ENCODE measurements at regions not wholly inside any gene's neighbourhood (a gene's known extent, or its start where the extent isn't known, plus 50 kb on each side); places are given as distances from the start of the nearest gene placed in this dataset.
"Not testable (repeated sequence)": the region's sequence is repeated elsewhere in the genome, so short reads cannot be mapped to it uniquely, and the experiment has no call there.

DNA sequence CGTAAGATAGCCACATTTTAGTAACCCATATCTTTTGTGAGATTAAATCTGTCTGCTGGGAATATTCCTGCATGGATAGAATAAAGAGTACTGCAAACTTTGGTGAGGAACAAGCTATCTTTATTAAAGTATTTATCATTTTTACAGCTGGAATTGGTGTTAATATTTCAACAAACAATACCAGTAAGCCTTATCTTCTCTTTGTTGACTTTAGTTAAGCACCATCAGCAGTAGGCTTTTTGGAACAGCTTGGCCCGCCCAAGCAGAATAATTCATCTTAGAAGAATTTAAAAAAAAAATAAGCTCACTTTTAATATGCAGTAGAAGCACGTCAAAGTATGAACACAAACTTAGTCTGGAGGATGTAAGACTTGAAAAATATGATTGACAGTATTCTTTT, 917.8 kb upstream of the ADGRB3 start:
- H3K36me3 ChIP-seq (ENCODE audit: control insufficient read depth, low read depth, low read length): no peaks in the 10 kb centered on the region
- H3K4me3 ChIP-seq (ENCODE audit: low read length): no peak overlapping the region
- no peak overlapping the region for H3K27ac ChIP-seq (ENCODE audit: low read length)
- H3K27me3 ChIP-seq (ENCODE audit: control insufficient read depth, insufficient read depth, low read length): no peaks in the 10 kb centered on the region
- H3K4me1 ChIP-seq (ENCODE audit: control insufficient read depth, low read depth, low read length): no peaks in the 10 kb centered on the region
- no peak overlapping the region for H3K9ac ChIP-seq (ENCODE audit: low read length)
- no peaks in the 10 kb centered on the region for H3K9me3 ChIP-seq (ENCODE audit: control insufficient read depth, low read depth, low read length)

DNA sequence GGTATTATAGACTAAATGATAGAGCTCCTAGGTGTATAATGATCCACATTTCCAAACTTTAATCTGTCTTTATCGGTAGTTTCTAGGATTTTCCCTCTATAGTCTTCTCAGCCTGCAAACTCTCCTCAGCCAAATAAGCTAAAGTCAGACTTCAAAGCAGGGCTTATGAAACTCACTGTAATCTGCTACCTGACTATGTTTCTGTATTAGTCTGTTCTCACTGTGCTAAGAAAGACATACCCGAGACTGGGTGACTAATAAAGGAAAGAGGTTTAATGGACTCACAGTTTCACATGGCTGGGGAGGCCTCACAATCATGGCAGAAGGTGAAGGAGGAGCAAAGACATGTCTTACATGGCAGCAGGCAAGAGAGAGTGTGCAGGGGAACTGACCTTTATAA, 928.7 kb upstream of the ADGRB3 start:
- no peak overlapping the region for H3K27ac ChIP-seq (ENCODE audit: low read length)
- peaks cover 3% of the 10 kb centered on the region for H3K9me3 ChIP-seq (ENCODE audit: control insufficient read depth, low read depth, low read length)
- H3K4me1 ChIP-seq (ENCODE audit: control insufficient read depth, low read depth, low read length): no peaks in the 10 kb centered on the region
- no peaks in the 10 kb centered on the region for H3K36me3 ChIP-seq (ENCODE audit: control insufficient read depth, low read depth, low read length)
- no peaks in the 10 kb centered on the region for H3K27me3 ChIP-seq (ENCODE audit: control insufficient read depth, insufficient read depth, low read length)
- H3K9ac ChIP-seq (ENCODE audit: low read length): no peak overlapping the region
- H3K4me3 ChIP-seq (ENCODE audit: low read length): no peak overlapping the region

DNA sequence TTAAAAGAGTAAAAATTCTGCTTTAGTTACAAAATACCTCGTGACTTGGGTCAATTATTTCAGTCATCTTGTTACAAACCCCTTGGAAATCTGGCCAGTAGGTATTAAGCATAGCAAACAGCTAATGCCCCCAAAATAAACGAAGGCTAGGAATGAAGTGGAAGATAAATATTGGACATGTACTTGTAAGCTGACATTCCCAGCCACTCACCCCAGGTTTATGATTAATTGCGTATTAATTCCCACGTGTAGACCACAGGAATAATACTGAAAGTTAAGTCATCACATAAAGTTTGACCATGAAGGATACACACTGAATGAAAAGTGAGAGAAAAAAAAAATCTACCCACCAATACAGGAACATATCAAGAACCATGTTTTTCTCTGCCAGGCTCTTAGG, 936.5 kb upstream of the ADGRB3 start:
- no peak overlapping the region for H3K9ac ChIP-seq (ENCODE audit: low read length)
- H3K4me1 ChIP-seq (ENCODE audit: control insufficient read depth, low read depth, low read length): no peaks in the 10 kb centered on the region
- H3K9me3 ChIP-seq (ENCODE audit: control insufficient read depth, low read depth, low read length): no peaks in the 10 kb centered on the region
- H3K27me3 ChIP-seq (ENCODE audit: control insufficient read depth, insufficient read depth, low read length): no peaks in the 10 kb centered on the region
- no peak overlapping the region for H3K4me3 ChIP-seq (ENCODE audit: low read length)
- no peaks in the 10 kb centered on the region for H3K36me3 ChIP-seq (ENCODE audit: control insufficient read depth, low read depth, low read length)
- H3K27ac ChIP-seq (ENCODE audit: low read length): no peak overlapping the region

DNA sequence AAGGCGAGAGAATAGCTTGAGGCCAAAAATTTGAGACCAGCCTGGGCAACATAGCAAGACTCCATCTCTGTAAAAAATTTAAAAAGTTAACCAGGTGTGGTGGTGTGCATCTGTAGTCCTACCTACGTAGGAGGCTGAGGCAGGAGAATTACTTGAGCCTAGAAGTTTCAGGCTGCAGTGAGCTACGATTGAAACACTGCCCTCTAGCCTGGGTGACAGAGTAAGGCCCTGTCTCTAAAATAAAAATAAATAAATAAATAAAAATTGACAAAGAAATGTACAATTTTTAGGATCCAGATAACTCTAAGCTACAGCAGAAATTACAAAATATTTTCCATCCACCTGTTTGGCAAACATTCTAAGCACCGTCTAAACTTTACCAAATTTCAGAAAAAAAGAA, 941.0 kb upstream of the ADGRB3 start:
- Histone ChIP-seq H3K4me1 (ENCODE audit: control insufficient read depth, low read depth, low read length) (no peaks in the 10 kb centered on the region), H3K36me3 (ENCODE audit: control insufficient read depth, low read depth, low read length) (no peaks in the 10 kb centered on the region), H3K4me3 (ENCODE audit: low read length) (no peak overlapping the region), H3K27me3 (ENCODE audit: control insufficient read depth, insufficient read depth, low read length) (no peaks in the 10 kb centered on the region), H3K27ac (ENCODE audit: low read length) (no peak overlapping the region), H3K9ac (ENCODE audit: low read length) (no peak overlapping the region), H3K9me3 (ENCODE audit: control insufficient read depth, low read depth, low read length) (no peaks in the 10 kb centered on the region)

DNA sequence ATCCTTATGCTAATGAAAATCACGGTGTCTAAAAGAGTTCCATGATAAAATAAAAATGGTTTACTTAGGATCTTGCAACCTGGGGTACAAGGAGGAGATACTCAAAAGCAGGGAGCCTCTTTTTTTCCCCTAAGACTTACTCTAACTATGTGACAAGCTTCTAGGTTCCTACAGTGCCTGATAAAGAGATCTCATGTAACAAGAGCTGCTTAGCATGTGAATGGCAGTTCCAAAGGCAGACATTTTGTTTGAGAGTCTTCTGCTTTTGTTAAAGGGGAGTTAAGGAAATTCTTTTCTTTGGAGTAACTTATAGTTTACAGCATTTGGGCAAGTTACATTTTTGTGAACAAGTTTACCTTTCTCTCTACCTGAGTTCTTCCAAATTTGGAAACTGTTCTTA, 945.8 kb upstream of the ADGRB3 start:
- H3K9ac ChIP-seq (ENCODE audit: low read length): no peak overlapping the region
- H3K4me1 ChIP-seq (ENCODE audit: control insufficient read depth, low read depth, low read length): no peaks in the 10 kb centered on the region
- H3K36me3 ChIP-seq (ENCODE audit: control insufficient read depth, low read depth, low read length): no peaks in the 10 kb centered on the region
- H3K27ac ChIP-seq (ENCODE audit: low read length): no peak overlapping the region
- H3K4me3 ChIP-seq (ENCODE audit: low read length): no peak overlapping the region
- H3K9me3 ChIP-seq (ENCODE audit: control insufficient read depth, low read depth, low read length): no peaks in the 10 kb centered on the region
- H3K27me3 ChIP-seq (ENCODE audit: control insufficient read depth, insufficient read depth, low read length): no peaks in the 10 kb centered on the region

DNA sequence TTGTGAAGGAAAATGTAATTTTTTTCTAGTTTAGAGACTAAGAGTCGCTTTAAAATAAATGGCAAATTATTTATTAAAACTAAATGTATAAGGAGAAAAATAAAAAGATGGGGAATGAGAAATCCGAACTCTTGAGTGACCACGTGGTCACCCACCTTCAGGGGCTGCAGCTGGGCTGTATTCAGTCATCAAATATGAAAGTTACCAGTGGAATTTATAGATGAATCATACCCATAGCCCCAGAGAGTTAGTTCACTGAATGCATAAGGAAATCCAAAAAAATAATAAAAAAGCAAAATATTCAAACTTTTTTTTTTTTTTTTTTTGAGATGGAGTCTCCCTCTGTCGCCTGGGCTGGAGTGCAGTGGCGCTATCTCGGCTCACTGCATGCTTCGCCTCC, 947.7 kb upstream of the ADGRB3 start:
- H3K9ac ChIP-seq (ENCODE audit: low read length): no peak overlapping the region
- no peak overlapping the region for H3K4me3 ChIP-seq (ENCODE audit: low read length)
- no peaks in the 10 kb centered on the region for H3K4me1 ChIP-seq (ENCODE audit: control insufficient read depth, low read depth, low read length)
- H3K27me3 ChIP-seq (ENCODE audit: control insufficient read depth, insufficient read depth, low read length): no peaks in the 10 kb centered on the region
- no peak overlapping the region for H3K27ac ChIP-seq (ENCODE audit: low read length)
- H3K9me3 ChIP-seq (ENCODE audit: control insufficient read depth, low read depth, low read length): no peaks in the 10 kb centered on the region
- no peaks in the 10 kb centered on the region for H3K36me3 ChIP-seq (ENCODE audit: control insufficient read depth, low read depth, low read length)

DNA sequence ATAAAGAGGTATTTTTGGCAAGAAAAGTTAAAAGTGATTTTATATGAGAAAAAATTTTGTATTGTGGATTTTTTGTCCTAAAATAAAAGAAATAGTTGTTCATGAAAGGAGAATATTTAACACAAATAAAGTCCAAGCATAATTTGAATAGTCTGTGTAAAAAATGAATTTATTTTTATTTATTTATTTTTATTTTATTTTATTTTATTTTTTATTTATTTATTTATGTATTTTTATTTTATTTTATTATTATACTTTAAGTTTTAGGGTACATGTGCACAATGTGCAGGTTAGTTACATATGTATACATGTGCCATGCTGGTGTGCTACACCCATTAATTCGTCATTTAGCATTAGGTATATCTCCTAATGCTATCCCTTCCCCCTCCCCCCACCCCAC, 948.9 kb upstream of the ADGRB3 start:
- not testable (repeated sequence) for H3K27ac ChIP-seq (ENCODE audit: low read length); H3K36me3 ChIP-seq (ENCODE audit: control insufficient read depth, low read depth, low read length); H3K27me3 ChIP-seq (ENCODE audit: control insufficient read depth, insufficient read depth, low read length); H3K4me1 ChIP-seq (ENCODE audit: control insufficient read depth, low read depth, low read length); H3K9ac ChIP-seq (ENCODE audit: low read length); H3K9me3 ChIP-seq (ENCODE audit: control insufficient read depth, low read depth, low read length); H3K4me3 ChIP-seq (ENCODE audit: low read length)

DNA sequence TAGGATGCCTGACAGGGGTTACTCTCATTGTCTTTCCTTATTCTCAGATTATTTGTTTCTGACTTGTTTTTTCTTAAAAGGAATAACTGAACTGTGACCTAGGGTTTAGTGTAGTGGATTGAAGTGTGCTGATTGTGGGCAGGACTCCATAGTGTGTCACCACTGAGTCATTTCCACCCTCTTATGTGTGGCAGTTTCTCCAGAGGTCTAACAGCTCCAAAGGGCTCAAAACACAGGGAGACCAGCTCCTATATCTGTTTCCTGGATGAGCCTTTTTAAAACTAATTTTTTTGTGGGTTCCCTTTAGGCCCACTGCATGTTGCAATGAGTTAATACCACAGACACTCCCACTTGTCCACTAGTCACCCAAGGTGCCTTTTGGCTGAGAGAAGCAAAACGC, 951.1 kb upstream of the ADGRB3 start:
- Histone ChIP-seq H3K9me3 (ENCODE audit: control insufficient read depth, low read depth, low read length) (no peaks in the 10 kb centered on the region), H3K36me3 (ENCODE audit: control insufficient read depth, low read depth, low read length) (no peaks in the 10 kb centered on the region)

DNA sequence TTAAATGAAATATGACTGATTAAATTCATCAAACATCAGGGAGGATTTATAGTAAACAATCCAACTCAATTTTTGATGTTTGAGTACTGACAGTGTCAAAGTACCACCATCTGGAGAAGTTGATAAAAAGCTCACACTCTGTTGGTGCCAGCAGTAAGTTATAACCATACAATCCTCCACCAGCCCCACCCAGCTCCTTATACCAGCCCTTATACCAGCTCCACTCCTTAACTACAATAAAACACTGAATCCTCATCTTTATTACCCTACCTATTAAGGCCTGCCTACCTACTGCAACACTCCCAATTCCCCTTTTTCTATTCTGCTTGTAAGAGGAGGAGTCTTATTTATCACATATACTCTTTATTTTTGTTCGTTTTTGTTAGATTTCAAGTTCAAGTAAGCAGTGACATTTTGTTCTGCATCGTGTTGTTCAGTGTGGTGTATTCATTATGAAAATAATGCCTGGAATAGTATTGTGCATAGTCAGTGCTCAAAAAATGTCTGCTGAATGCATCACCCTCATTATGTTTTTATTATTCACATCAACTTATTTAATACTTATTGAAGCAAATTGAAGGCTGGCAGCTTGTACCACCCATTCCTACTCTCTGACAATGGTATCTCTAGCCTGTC, 954.7 kb upstream of the ADGRB3 start:
- H3K4me3 ChIP-seq (ENCODE audit: low read length): no peak overlapping the region
- no peak overlapping the region for H3K27ac ChIP-seq (ENCODE audit: low read length)
- H3K36me3 ChIP-seq (ENCODE audit: control insufficient read depth, low read depth, low read length): no peaks in the 10 kb centered on the region
- no peak overlapping the region for H3K9ac ChIP-seq (ENCODE audit: low read length)
- no peaks in the 10 kb centered on the region for H3K4me1 ChIP-seq (ENCODE audit: control insufficient read depth, low read depth, low read length)
- no peaks in the 10 kb centered on the region for H3K27me3 ChIP-seq (ENCODE audit: control insufficient read depth, insufficient read depth, low read length)
- H3K9me3 ChIP-seq (ENCODE audit: control insufficient read depth, low read depth, low read length): peaks cover 2% of the 10 kb centered on the region

More for the DNA sequence above, 951.1 kb upstream of the ADGRB3 start:
- Histone ChIP-seq H3K4me1 (ENCODE audit: control insufficient read depth, low read depth, low read length) (no peaks in the 10 kb centered on the region), H3K27ac (ENCODE audit: low read length) (no peak overlapping the region), H3K9ac (ENCODE audit: low read length) (no peak overlapping the region), H3K27me3 (ENCODE audit: control insufficient read depth, insufficient read depth, low read length) (no peaks in the 10 kb centered on the region), H3K4me3 (ENCODE audit: low read length) (no peak overlapping the region)

DNA sequence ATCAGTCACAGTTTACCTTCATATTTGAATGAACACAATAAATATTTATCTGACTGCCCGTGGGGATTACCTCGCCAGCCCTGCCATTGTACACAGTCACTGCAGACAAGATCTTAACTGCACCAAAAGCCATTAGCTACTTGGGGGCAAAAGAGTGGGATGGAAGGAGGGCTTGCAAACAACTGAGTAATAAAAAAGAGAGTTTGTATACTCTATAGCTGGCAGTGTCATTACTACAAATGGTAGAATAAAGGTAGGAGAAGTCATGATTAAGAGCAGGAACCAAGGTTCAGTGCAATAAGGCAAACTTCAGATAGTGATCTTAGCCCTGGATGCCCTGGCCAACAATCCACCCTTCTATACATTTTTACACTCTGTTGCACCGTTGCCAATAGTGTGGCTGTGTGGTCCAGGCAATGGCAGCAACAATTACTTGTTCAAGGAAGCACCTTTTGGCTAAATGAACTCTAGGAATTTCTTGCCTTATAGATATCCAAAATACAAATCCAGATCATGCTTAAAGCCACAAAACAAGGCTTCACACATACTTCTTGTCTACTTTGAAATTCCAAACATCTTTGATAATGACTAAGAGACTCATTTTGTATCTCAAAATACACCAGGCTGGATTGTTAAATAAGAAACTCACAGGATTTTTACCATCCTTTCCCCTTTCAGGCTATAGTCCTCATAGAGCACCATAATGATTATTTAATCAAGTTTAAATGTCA, 955.4 kb upstream of the ADGRB3 start:
- H3K4me1 ChIP-seq (ENCODE audit: control insufficient read depth, low read depth, low read length): no peaks in the 10 kb centered on the region
- H3K4me3 ChIP-seq (ENCODE audit: low read length): no peak overlapping the region
- H3K9ac ChIP-seq (ENCODE audit: low read length): no peak overlapping the region
- no peaks in the 10 kb centered on the region for H3K27me3 ChIP-seq (ENCODE audit: control insufficient read depth, insufficient read depth, low read length)
- H3K36me3 ChIP-seq (ENCODE audit: control insufficient read depth, low read depth, low read length): no peaks in the 10 kb centered on the region
- H3K27ac ChIP-seq (ENCODE audit: low read length): no peak overlapping the region
- peaks cover 9% of the 10 kb centered on the region for H3K9me3 ChIP-seq (ENCODE audit: control insufficient read depth, low read depth, low read length)

DNA sequence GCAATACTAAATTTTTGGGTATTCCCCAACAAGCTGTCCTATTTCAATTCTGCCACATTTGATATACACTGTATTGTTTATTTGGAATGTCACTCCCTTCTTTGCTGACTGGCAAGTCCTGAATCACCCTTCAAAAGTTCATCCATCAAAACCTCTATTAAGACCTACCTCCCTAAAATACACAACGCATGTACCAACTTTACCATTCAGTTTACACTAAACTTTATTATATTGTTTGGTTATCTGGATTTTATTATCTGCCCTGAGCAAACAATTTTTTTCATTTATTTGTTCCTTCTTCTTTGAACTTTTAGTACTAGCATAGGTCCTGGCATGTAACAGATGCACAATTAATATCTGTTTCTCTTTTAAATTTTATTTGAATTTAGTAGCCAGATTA, 958.2 kb upstream of the ADGRB3 start:
- H3K9ac ChIP-seq (ENCODE audit: low read length): no peak overlapping the region
- H3K4me1 ChIP-seq (ENCODE audit: control insufficient read depth, low read depth, low read length): no peaks in the 10 kb centered on the region
- H3K4me3 ChIP-seq (ENCODE audit: low read length): no peak overlapping the region
- no peaks in the 10 kb centered on the region for H3K27me3 ChIP-seq (ENCODE audit: control insufficient read depth, insufficient read depth, low read length)
- H3K27ac ChIP-seq (ENCODE audit: low read length): no peak overlapping the region
- peaks cover 29% of the 10 kb centered on the region for H3K9me3 ChIP-seq (ENCODE audit: control insufficient read depth, low read depth, low read length)
- no peaks in the 10 kb centered on the region for H3K36me3 ChIP-seq (ENCODE audit: control insufficient read depth, low read depth, low read length)

Measured in iPS-18a (cell line).